IMR-90 (cell line): ENCODE measurements at regions not wholly inside any gene's neighbourhood (a gene's known extent, or its start where the extent isn't known, plus 50 kb on each side); places are given as distances from the start of the nearest gene placed in this dataset.

Source experiments
- ATAC-seq: fragments of 200-7000 bp; cut with Tn5 transposase; 2 replicates; pipeline ENCODE4 v1.9.1; 2020; ENCODE audit warnings: low read depth, mild to moderate bottlenecking, moderate library complexity
- BruUV-seq: library from RNA; stranded (reverse); fragments of 400-500 nt; replicated peaks from 2 replicates; lab custom pipeline; 2021; lab: Mats Ljungman, UMichigan
- CTCF ChIA-PET: fragments of 300-600 bp; formaldehyde crosslinking; extraction: SDS; loops from one replicate; lab custom pipeline; 2021; ENCODE audit warnings: antibody characterized with exemption; lab: Yijun Ruan, JAX
- POLR2A ChIA-PET: fragments of 300-600 bp; sonication (Branson Sonifier 250); formaldehyde crosslinking; loops from one replicate; lab custom pipeline; 2022; ENCODE audit warnings: antibody characterized with exemption; ENCODE audit not compliant: unreplicated experiment; lab: Charles Lee
- DNase-seq: peaks from one replicate; pipeline ENCODE4 v3.0.0; 2013
- H2AFZ ChIP-seq: replicated peaks from 2 replicates; pipeline ENCODE3; 2013; ENCODE audit warnings: low read length, mild to moderate bottlenecking; ENCODE audit not compliant: poor library complexity
- H2AK5ac ChIP-seq: 2 replicates; pipeline ENCODE4 v1.6.1; 2013; ENCODE audit warnings: low read depth, low read length, inconsistent platforms
- H2AK9ac ChIP-seq: replicated peaks from 2 replicates; pipeline ENCODE3; 2013; ENCODE audit warnings: mild to moderate bottlenecking, low read depth, low read length, moderate library complexity; ENCODE audit not compliant: poor library complexity
- H2BK120ac ChIP-seq: 2 replicates; pipeline ENCODE4 v1.6.1; 2013; ENCODE audit warnings: low read depth, low read length, inconsistent platforms
- H2BK15ac ChIP-seq: 3 replicates; pipeline ENCODE4 v1.6.1; 2013; ENCODE audit warnings: low read depth, low read length, inconsistent platforms
- H2BK20ac ChIP-seq: 2 replicates; pipeline ENCODE4 v1.6.1; 2013; ENCODE audit warnings: low read depth, mild to moderate bottlenecking, inconsistent platforms, low read length, moderate library complexity
- H2BK5ac ChIP-seq: 2 replicates; pipeline ENCODE4 v1.6.1; 2013; ENCODE audit warnings: mild to moderate bottlenecking, low read depth, low read length, inconsistent platforms; ENCODE audit not compliant: poor library complexity, severe bottlenecking
- H3K14ac ChIP-seq: replicated peaks from 2 replicates; pipeline ENCODE4 v1.6.1; 2013; ENCODE audit warnings: low read depth, low read length, inconsistent platforms
- H3K18ac ChIP-seq: 2 replicates; pipeline ENCODE4 v1.6.1; 2013; ENCODE audit warnings: low read depth, low read length, control low read depth
- H3K23ac ChIP-seq: 2 replicates; pipeline ENCODE4 v1.6.1; 2013; ENCODE audit warnings: low read depth, low read length, inconsistent platforms
- H3K27ac ChIP-seq: 2 replicates; pipeline ENCODE4 v1.5.1; 2013; ENCODE audit warnings: mild to moderate bottlenecking, control low read depth, low read length; ENCODE audit not compliant: insufficient read depth
- H3K27me3 ChIP-seq: 2 replicates; pipeline ENCODE4 v1.6.1; 2013; ENCODE audit warnings: low read length; ENCODE audit not compliant: control insufficient read depth, insufficient read depth
- H3K36me3 ChIP-seq: 2 replicates; pipeline ENCODE4 v1.6.1; 2013; ENCODE audit warnings: low read length, mixed read lengths; ENCODE audit not compliant: control insufficient read depth, insufficient read depth
- H3K4ac ChIP-seq: 2 replicates; pipeline ENCODE4 v1.6.1; 2013; ENCODE audit warnings: low read depth, low read length, inconsistent platforms
- H3K4me1 ChIP-seq: 2 replicates; pipeline ENCODE4 v1.6.1; 2013; ENCODE audit warnings: low read length, mixed read lengths; ENCODE audit not compliant: control insufficient read depth, insufficient read depth
- H3K4me2 ChIP-seq: 2 replicates; pipeline ENCODE4 v1.6.1; 2013; ENCODE audit warnings: low read depth, mild to moderate bottlenecking, control low read depth, low read length, moderate library complexity
- H3K4me3 ChIP-seq: 2 replicates; pipeline ENCODE4 v1.5.1; 2013; ENCODE audit warnings: low read depth, mild to moderate bottlenecking, control low read depth, low read length, moderate library complexity; ENCODE audit not compliant: insufficient read depth
- H3K56ac ChIP-seq: 2 replicates; pipeline ENCODE4 v1.6.1; 2013; ENCODE audit warnings: low read length, inconsistent platforms; ENCODE audit not compliant: insufficient read depth; ENCODE audit errors: extremely low read depth
- H3K79me1 ChIP-seq, 2 experiments: 2 replicates each; pipeline ENCODE4 v1.6.1; 2013; ENCODE audit warnings: low read length in 2 of 2, inconsistent platforms in 1 of 2, low read depth in 1 of 2
- H3K9ac ChIP-seq: 2 replicates; pipeline ENCODE4 v1.6.1; 2013; ENCODE audit warnings: low read depth, low read length, control low read depth
- H3K9me1 ChIP-seq: 2 replicates; pipeline ENCODE4 v1.6.1; 2013; ENCODE audit warnings: low read length, inconsistent platforms; ENCODE audit not compliant: insufficient read depth
- H3K9me3 ChIP-seq: 2 replicates; pipeline ENCODE4 v1.6.1; 2013; ENCODE audit warnings: low read length; ENCODE audit not compliant: control insufficient read depth, insufficient read depth
- H4K20me1 ChIP-seq: 2 replicates; pipeline ENCODE4 v1.6.1; 2013; ENCODE audit warnings: low read length, inconsistent platforms; ENCODE audit not compliant: insufficient read depth
- H4K5ac ChIP-seq: 2 replicates; pipeline ENCODE4 v1.6.1; 2013; ENCODE audit warnings: mild to moderate bottlenecking, low read depth, low read length, control low read depth
- H4K8ac ChIP-seq, 2 experiments: 2 replicates each; pipeline ENCODE4 v1.6.1; 2013; ENCODE audit warnings: low read depth in 2 of 2, low read length in 2 of 2, control low read depth in 1 of 2, inconsistent platforms in 1 of 2
- H4K91ac ChIP-seq: 2 replicates; pipeline ENCODE4 v1.6.1; 2013; ENCODE audit warnings: low read depth, low read length, inconsistent platforms; ENCODE audit not compliant: insufficient read depth
- BHLHE40 ChIP-seq: fragments of 150-350 bp; IDR thresholded peaks from 2 replicates; pipeline ENCODE4 v1.6.1; 2016; ENCODE audit warnings: mild to moderate bottlenecking, low read depth, low read length
- CEBPB ChIP-seq: IDR thresholded peaks from 2 replicates; pipeline ENCODE4 v1.6.1; 2012; ENCODE audit warnings: low read depth, low read length, improper control_type of control experiment
- FOS ChIP-seq: fragments of 150-350 bp; IDR thresholded peaks from 2 replicates; pipeline ENCODE4 v1.6.1; 2016; ENCODE audit warnings: low read depth, low read length
- MAZ ChIP-seq: IDR thresholded peaks from 2 replicates; pipeline ENCODE4 v1.6.1; 2012; ENCODE audit warnings: low read depth, mild to moderate bottlenecking, low read length, improper control_type of control experiment, moderate library complexity, borderline replicate concordance
- MXI1 ChIP-seq: IDR thresholded peaks from 2 replicates; pipeline ENCODE4 v1.6.1; 2012; ENCODE audit warnings: low read depth, mild to moderate bottlenecking, low read length, moderate library complexity, borderline replicate concordance
- RAD21 ChIP-seq: IDR thresholded peaks from 2 replicates; pipeline ENCODE4 v1.6.1; 2012; ENCODE audit warnings: low read length, improper control_type of control experiment
- USF2 ChIP-seq: fragments of 150-350 bp; IDR thresholded peaks from 2 replicates; pipeline ENCODE4 v1.6.1; 2017; ENCODE audit warnings: mild to moderate bottlenecking, antibody characterized with exemption, low read length, low read depth
- WGBS, 2 experiments: methylation state at CpG; one replicate each; pipeline versions ENCODE4 v1.1.5 to v1.1.7; 2013; ENCODE audit warnings: missing lambda C conversion rate in 2 of 2; ENCODE audit not compliant: insufficient read length in 1 of 2; ENCODE audit errors: extremely low coverage in 2 of 2; 5-methylcytosine and 5-hydroxymethylcytosine counted together
- dilution Hi-C: fragments of 300-500 bp; cut with HindIII; formaldehyde crosslinking; loops from one replicate; pipeline ENCODE4 v1.14.3; 2018; ENCODE audit warnings: low sequenced_read_pairs; ENCODE audit not compliant: unreplicated experiment
- in situ Hi-C: fragments of 300-500 bp; cut with MboI; formaldehyde crosslinking; loops from 3 replicates; pipeline ENCODE4 v1.14.3; 2019; ENCODE audit warnings: low sequenced_read_pairs, inconsistent platforms, mixed read lengths
- intact Hi-C: fragments of 100-400 bp; cut with micrococcal nuclease; formaldehyde crosslinking; loops from 2 replicates; pipeline ENCODE4 v1.10.0; 2022

DNA sequence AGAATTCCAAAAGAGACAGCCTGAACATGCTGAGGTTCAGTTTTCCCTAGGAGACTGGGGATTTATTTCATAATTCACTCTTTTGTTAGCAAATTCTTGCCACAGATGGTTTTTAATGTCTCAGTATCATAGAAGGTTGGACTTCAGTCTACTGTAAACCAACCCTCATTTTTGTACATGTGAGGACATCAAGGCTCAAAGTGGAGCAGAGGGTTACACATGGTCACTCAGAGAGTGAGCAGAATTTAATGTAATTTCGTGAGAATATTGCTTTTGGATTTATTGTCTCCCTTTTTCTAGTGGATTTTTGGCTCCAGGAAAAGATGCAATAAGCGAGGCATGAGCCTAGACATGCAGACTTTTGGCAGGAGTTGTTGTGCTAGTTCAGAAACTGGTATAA is 210.8 kb upstream of the JUN start:
- H3K18ac ChIP-seq, result no peak overlapping the region
- DNase-seq (no peak), ATAC-seq (no peak)
- H2BK5ac ChIP-seq, result no peak overlapping the region
- no peak overlapping the region for H4K8ac ChIP-seq
- no peak overlapping the region for H3K4me2 ChIP-seq
- H3K27me3 ChIP-seq, result no peaks in the 10 kb centered on the region
- H2AK5ac ChIP-seq, result no peak overlapping the region
- ChIA-PET CTCF (no interaction called here), POLR2A (no interaction called here)
- no peak overlapping the region for H4K5ac ChIP-seq
- H4K20me1 ChIP-seq, result no peaks in the 10 kb centered on the region
- H2AFZ ChIP-seq, result no peak overlapping the region
- no peaks in the 10 kb centered on the region for H3K79me1 ChIP-seq
- no peaks in the 10 kb centered on the region for H3K9me3 ChIP-seq
- WGBS, 2 experiments, result 57% methylated on average over 2 of the region's 2 CpGs; no CpG with 5 or more reads in 1 of the 2 experiments
- no TSS peak for BruUV-seq
- no peaks in the 10 kb centered on the region for H3K9me1 ChIP-seq
- H3K4ac ChIP-seq, result no peak overlapping the region
- H3K23ac ChIP-seq, result no peak overlapping the region
- in situ Hi-C loops, result no loop called here
- no peak for TF ChIP-seq RAD21
- TF ChIP-seq USF2, result no peak
- TF ChIP-seq BHLHE40, result no peak
- TF ChIP-seq MXI1, result no peak
- no peak for TF ChIP-seq MAZ
- no peak for TF ChIP-seq FOS
- TF ChIP-seq CEBPB, result no peak
- H3K14ac ChIP-seq, result no peak overlapping the region
- no peak overlapping the region for H2AK9ac ChIP-seq
- intact Hi-C loops, result no loop called here
- no peak overlapping the region for H3K9ac ChIP-seq
- no peaks in the 10 kb centered on the region for H3K36me3 ChIP-seq
- H3K27ac ChIP-seq, result no peak overlapping the region
- no peaks in the 10 kb centered on the region for H3K4me1 ChIP-seq
- no peak overlapping the region for H4K91ac ChIP-seq
- H3K4me3 ChIP-seq, result no peak overlapping the region
- H2BK15ac ChIP-seq, result no peak overlapping the region
- no peak overlapping the region for H2BK120ac ChIP-seq
- H2BK20ac ChIP-seq, result no peak overlapping the region
- H3K56ac ChIP-seq, result no peak overlapping the region
- dilution Hi-C loops, result no loop called here
